ENCODE measurements at regions not wholly inside any gene's neighbourhood (a gene's known extent, or its start where the extent isn't known, plus 50 kb on each side); places are given as distances from the start of the nearest gene placed in this dataset.

GRCh38 chr4:22215084-22215483 lies 266.5 kb upstream of the KCNIP4 start:
- Histone ChIP-seq H3K36me3 (ENCODE audit: control insufficient read depth, insufficient read depth, low read length) (no peaks in the 10 kb centered on the region), H3K4me3 (ENCODE audit: low read length) (no peak overlapping the region), H3K27me3 (ENCODE audit: control insufficient read depth, insufficient read depth, low read length) (no peaks in the 10 kb centered on the region), H3K9ac (ENCODE audit: low read length) (no peak overlapping the region), H3K4me1 (ENCODE audit: control insufficient read depth, insufficient read depth, low read length) (no peaks in the 10 kb centered on the region), H3K27ac (ENCODE audit: low read depth, low read length) (no peak overlapping the region)

- Histone ChIP-seq H3K27me3 (ENCODE audit: control insufficient read depth, insufficient read depth, low read length) (no peaks in the 10 kb centered on the region), H3K27ac (ENCODE audit: low read depth, low read length) (no peak overlapping the region), H3K9ac (ENCODE audit: low read length) (no peak overlapping the region), H3K4me3 (ENCODE audit: low read length) (no peak overlapping the region), H3K36me3 (ENCODE audit: control insufficient read depth, insufficient read depth, low read length) (no peaks in the 10 kb centered on the region), H3K4me1 (ENCODE audit: control insufficient read depth, insufficient read depth, low read length) (no peaks in the 10 kb centered on the region)
Measured at GRCh38 chr4:22203711-22204011, 255.1 kb upstream of the KCNIP4 start.

GRCh38 chr4:22202975-22203710 lies 254.6 kb upstream of the KCNIP4 start:
- no peaks in the 10 kb centered on the region for H3K27me3 ChIP-seq (ENCODE audit: control insufficient read depth, insufficient read depth, low read length)
- no peak overlapping the region for H3K27ac ChIP-seq (ENCODE audit: low read depth, low read length)
- no peaks in the 10 kb centered on the region for H3K36me3 ChIP-seq (ENCODE audit: control insufficient read depth, insufficient read depth, low read length)
- no peak overlapping the region for H3K4me3 ChIP-seq (ENCODE audit: low read length)
- H3K9ac ChIP-seq (ENCODE audit: low read length), result no peak overlapping the region
- no peaks in the 10 kb centered on the region for H3K4me1 ChIP-seq (ENCODE audit: control insufficient read depth, insufficient read depth, low read length)

GRCh38 chr4:22202246-22202974 lies 253.8 kb upstream of the KCNIP4 start:
- no peaks in the 10 kb centered on the region for H3K4me1 ChIP-seq (ENCODE audit: control insufficient read depth, insufficient read depth, low read length)
- H3K27ac ChIP-seq (ENCODE audit: low read depth, low read length), result no peak overlapping the region
- no peak overlapping the region for H3K4me3 ChIP-seq (ENCODE audit: low read length)
- no peak overlapping the region for H3K9ac ChIP-seq (ENCODE audit: low read length)
- no peaks in the 10 kb centered on the region for H3K27me3 ChIP-seq (ENCODE audit: control insufficient read depth, insufficient read depth, low read length)
- no peaks in the 10 kb centered on the region for H3K36me3 ChIP-seq (ENCODE audit: control insufficient read depth, insufficient read depth, low read length)

- Histone ChIP-seq H3K36me3 (ENCODE audit: control insufficient read depth, insufficient read depth, low read length) (no peaks in the 10 kb centered on the region), H3K27me3 (ENCODE audit: control insufficient read depth, insufficient read depth, low read length) (no peaks in the 10 kb centered on the region), H3K4me3 (ENCODE audit: low read length) (no peak overlapping the region), H3K4me1 (ENCODE audit: control insufficient read depth, insufficient read depth, low read length) (no peaks in the 10 kb centered on the region), H3K9ac (ENCODE audit: low read length) (no peak overlapping the region), H3K27ac (ENCODE audit: low read depth, low read length) (no peak overlapping the region)
Measured at GRCh38 chr4:22201256-22201655, 252.7 kb upstream of the KCNIP4 start.

- Histone ChIP-seq H3K4me3 (ENCODE audit: low read length) (no peak overlapping the region), H3K4me1 (ENCODE audit: control insufficient read depth, insufficient read depth, low read length) (no peaks in the 10 kb centered on the region), H3K9ac (ENCODE audit: low read length) (no peak overlapping the region), H3K27ac (ENCODE audit: low read depth, low read length) (no peak overlapping the region), H3K27me3 (ENCODE audit: control insufficient read depth, insufficient read depth, low read length) (no peaks in the 10 kb centered on the region), H3K36me3 (ENCODE audit: control insufficient read depth, insufficient read depth, low read length) (no peaks in the 10 kb centered on the region)
Measured at GRCh38 chr4:22196551-22196950, 248.0 kb upstream of the KCNIP4 start.

GRCh38 chr4:22192084-22192511 lies 243.5 kb upstream of the KCNIP4 start:
- H3K27ac ChIP-seq (ENCODE audit: low read depth, low read length), result no peak overlapping the region
- H3K4me3 ChIP-seq (ENCODE audit: low read length), result no peak overlapping the region
- H3K27me3 ChIP-seq (ENCODE audit: control insufficient read depth, insufficient read depth, low read length), result no peaks in the 10 kb centered on the region
- no peaks in the 10 kb centered on the region for H3K36me3 ChIP-seq (ENCODE audit: control insufficient read depth, insufficient read depth, low read length)
- H3K9ac ChIP-seq (ENCODE audit: low read length), result no peak overlapping the region
- H3K4me1 ChIP-seq (ENCODE audit: control insufficient read depth, insufficient read depth, low read length), result no peaks in the 10 kb centered on the region

- Histone ChIP-seq H3K4me1 (ENCODE audit: control insufficient read depth, insufficient read depth, low read length) (no peaks in the 10 kb centered on the region), H3K4me3 (ENCODE audit: low read length) (no peak overlapping the region), H3K36me3 (ENCODE audit: control insufficient read depth, insufficient read depth, low read length) (no peaks in the 10 kb centered on the region), H3K27ac (ENCODE audit: low read depth, low read length) (no peak overlapping the region), H3K27me3 (ENCODE audit: control insufficient read depth, insufficient read depth, low read length) (no peaks in the 10 kb centered on the region), H3K9ac (ENCODE audit: low read length) (no peak overlapping the region)
Measured at GRCh38 chr4:22191565-22191964, 243.0 kb upstream of the KCNIP4 start.

GRCh38 chr4:22190855-22191254 lies 242.3 kb upstream of the KCNIP4 start:
- H3K4me3 ChIP-seq (ENCODE audit: low read length), result no peak overlapping the region
- H3K27me3 ChIP-seq (ENCODE audit: control insufficient read depth, insufficient read depth, low read length), result no peaks in the 10 kb centered on the region
- no peaks in the 10 kb centered on the region for H3K36me3 ChIP-seq (ENCODE audit: control insufficient read depth, insufficient read depth, low read length)
- H3K9ac ChIP-seq (ENCODE audit: low read length), result no peak overlapping the region
- no peaks in the 10 kb centered on the region for H3K4me1 ChIP-seq (ENCODE audit: control insufficient read depth, insufficient read depth, low read length)
- no peak overlapping the region for H3K27ac ChIP-seq (ENCODE audit: low read depth, low read length)

- Histone ChIP-seq H3K27ac (ENCODE audit: low read depth, low read length) (no peak overlapping the region), H3K27me3 (ENCODE audit: control insufficient read depth, insufficient read depth, low read length) (no peaks in the 10 kb centered on the region), H3K4me1 (ENCODE audit: control insufficient read depth, insufficient read depth, low read length) (no peaks in the 10 kb centered on the region), H3K36me3 (ENCODE audit: control insufficient read depth, insufficient read depth, low read length) (no peaks in the 10 kb centered on the region), H3K4me3 (ENCODE audit: low read length) (no peak overlapping the region), H3K9ac (ENCODE audit: low read length) (no peak overlapping the region)
Measured at GRCh38 chr4:22187203-22187820, 238.7 kb upstream of the KCNIP4 start.

- H3K27me3 ChIP-seq (ENCODE audit: control insufficient read depth, insufficient read depth, low read length), result no peaks in the 10 kb centered on the region
- no peak overlapping the region for H3K27ac ChIP-seq (ENCODE audit: low read depth, low read length)
- no peaks in the 10 kb centered on the region for H3K36me3 ChIP-seq (ENCODE audit: control insufficient read depth, insufficient read depth, low read length)
- no peak overlapping the region for H3K9ac ChIP-seq (ENCODE audit: low read length)
- no peak overlapping the region for H3K4me3 ChIP-seq (ENCODE audit: low read length)
- no peaks in the 10 kb centered on the region for H3K4me1 ChIP-seq (ENCODE audit: control insufficient read depth, insufficient read depth, low read length)
Measured at GRCh38 chr4:22181736-22182135, 233.2 kb upstream of the KCNIP4 start.

GRCh38 chr4:22179124-22179874 lies 230.7 kb upstream of the KCNIP4 start:
- H3K36me3 ChIP-seq (ENCODE audit: control insufficient read depth, insufficient read depth, low read length), result no peaks in the 10 kb centered on the region
- no peak overlapping the region for H3K4me3 ChIP-seq (ENCODE audit: low read length)
- no peak overlapping the region for H3K27ac ChIP-seq (ENCODE audit: low read depth, low read length)
- no peaks in the 10 kb centered on the region for H3K27me3 ChIP-seq (ENCODE audit: control insufficient read depth, insufficient read depth, low read length)
- H3K9ac ChIP-seq (ENCODE audit: low read length), result no peak overlapping the region
- H3K4me1 ChIP-seq (ENCODE audit: control insufficient read depth, insufficient read depth, low read length), result no peaks in the 10 kb centered on the region

Data from rectal smooth muscle tissue (tissue), 1 donor.